GM21381 (cell line): ENCODE measurements at regions not wholly inside any gene's neighbourhood (a gene's known extent, or its start where the extent isn't known, plus 50 kb on each side); places are given as distances from the start of the nearest gene placed in this dataset.
"Not testable (repeated sequence)": the region's sequence is repeated elsewhere in the genome, so short reads cannot be mapped to it uniquely, and the experiment has no call there.

Source experiments
- ATAC-seq: cut with Tn5 transposase; IDR thresholded peaks from one replicate; pipeline ENCODE4 v1.9.1; 2021; ENCODE audit warnings: mild to moderate bottlenecking, moderate library complexity; ENCODE audit not compliant: unreplicated experiment

DNA sequence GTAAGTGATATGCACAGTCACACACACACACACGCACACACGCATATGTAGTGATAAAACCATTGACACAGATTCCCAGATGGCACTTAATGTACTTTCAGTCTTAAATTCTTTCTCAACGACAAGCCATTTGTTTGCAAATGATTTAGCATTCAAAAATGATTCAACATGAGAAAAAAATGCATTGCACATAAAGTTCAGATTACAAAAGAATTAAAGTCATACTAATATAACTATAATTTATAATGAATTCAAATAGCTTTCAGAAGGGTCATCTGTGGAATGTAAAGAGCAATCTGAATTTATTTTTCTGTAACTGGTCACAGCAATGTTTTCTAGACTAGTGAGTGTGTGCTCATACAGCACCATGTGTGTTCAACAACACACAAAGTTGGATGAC, 521.6 kb upstream of the ZNF337 start:
- no peak for ATAC-seq

DNA sequence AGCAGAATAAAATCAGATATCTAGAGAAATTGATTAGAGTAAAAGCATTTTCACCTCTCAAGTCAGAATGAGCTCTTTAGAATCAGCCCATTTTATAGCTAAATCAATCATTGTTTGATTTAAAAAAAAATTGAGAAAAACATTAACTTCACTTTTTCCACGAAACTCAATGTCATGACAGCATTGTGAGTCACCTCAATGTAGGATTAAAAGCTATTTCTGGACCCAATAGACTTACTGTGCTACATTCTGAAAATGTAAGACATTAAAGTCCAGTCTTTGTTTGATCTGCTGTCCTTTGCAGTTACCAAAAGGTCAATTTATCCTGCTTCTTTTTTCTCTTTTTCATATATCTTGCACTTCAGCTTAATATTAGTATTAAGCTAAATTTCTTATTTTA, 519.4 kb upstream of the ZNF337 start:
- no peak for ATAC-seq

GRCh38 chr20:26214991-26215390, 518.3 kb upstream of the ZNF337 start:
- ATAC-seq = no peak

DNA sequence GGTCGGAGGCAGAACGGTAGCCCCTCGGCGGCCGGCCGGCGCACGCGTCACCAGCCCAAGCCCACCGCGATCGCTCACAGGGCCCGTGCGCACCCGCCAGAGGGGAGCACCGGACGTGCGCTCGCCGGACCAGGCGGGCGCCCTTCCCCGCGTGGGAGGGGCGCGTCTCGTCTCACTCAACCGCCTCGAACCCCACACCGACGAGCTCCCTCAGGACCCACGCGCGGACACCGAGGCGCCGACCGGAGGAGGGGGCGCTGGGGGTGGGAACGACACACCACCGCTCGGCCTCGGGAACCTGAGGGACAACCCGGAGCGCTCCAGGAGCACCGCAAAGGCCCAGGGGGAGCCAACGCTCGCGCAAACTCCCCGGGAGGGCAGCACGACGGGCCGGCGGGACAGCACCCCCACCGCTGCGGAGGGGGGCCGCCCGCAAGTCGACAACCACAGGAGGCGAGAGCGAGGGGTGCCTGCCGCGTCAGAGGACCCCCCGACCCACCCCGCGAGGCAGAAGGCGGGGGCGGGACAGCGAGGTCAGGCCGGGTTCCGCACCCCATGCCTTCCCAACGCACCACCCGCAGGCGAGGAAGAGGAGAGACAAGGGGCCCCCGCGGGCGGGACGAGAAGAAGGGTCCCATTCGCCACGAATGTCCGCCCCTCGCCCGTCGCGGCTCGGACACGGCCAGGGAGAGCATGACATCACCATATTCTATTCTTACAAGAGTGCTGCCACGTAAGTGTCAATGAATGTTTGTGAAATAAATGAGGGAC, 512.7 kb upstream of the ZNF337 start:
- ATAC-seq = no peak

GRCh38 chr20:26208296-26209091, 511.8 kb upstream of the ZNF337 start:
- ATAC-seq = no peak

DNA sequence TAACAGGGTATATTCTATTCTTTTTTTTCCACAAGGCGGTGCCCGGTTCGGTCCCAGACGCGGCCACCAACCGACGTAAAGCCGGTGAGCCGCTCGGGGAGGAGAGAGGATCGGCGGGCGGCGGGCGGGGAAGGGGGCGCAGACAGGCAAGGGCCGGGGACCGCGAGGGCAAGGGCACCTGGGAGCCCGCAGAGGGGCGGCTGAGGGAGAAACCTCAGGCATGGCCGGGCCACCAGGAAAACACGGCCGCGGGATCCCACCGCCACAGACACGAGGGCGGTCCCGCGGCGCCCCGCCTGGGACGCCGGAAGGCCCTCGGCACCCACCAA, 511.3 kb upstream of the ZNF337 start:
- not testable (repeated sequence) for ATAC-seq

DNA sequence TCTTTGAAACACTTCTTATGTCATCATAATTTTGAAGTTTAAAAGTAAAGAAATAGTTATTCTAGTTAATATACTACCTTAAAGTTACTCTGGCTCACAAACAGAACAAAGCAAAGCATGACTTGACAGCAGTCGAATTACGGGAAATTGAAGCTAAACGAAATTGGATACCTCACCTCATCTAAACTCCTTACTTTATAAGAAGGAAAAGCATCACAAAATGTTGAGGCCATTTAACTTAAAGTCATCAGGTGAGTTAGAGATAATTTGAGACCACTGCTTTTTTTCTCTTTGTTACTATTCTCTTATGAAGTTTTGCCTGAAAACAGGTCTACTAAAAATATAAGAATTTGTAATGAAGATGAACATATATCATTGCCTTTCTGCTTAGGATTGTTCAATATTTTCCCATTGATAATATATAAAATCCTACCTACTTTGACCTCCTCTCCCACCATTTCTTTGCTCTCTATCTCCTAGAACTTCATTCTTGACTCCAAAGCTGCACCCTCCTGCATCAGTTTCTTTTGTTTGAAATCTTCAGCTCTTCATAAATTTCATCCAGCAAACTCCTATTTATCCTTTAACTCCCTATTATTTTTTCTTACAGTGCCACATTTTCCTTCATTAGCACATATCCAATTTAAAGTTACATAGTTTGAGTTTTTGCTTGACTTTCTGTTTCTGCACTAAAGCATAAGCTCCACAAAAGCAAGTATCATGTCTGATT, 510.7 kb upstream of the ZNF337 start:
- no peak for ATAC-seq

GRCh38 chr20:26205350-26205749, 508.7 kb upstream of the ZNF337 start:
- no peak for ATAC-seq

GRCh38 chr20:26201026-26201425, 504.4 kb upstream of the ZNF337 start:
- not testable (repeated sequence) for ATAC-seq

DNA sequence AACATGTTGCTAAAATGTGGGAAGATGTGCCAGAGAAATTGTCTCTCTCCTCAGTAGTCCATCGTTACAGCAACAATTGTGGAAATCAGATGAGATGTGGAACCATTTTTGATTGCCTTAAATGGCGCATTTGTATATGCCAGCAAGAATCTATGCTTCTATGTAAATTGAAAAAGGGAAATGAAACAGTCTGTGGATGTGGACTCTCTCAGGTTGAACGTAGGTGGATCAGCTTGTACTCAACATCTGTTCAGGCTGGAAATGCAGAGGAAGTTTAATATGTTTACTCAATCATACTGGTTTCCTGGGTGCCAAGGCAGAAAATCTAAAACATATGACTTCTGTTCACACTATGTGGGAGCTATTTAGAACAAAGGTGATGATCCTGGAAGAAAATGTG, 490.7 kb upstream of the ZNF337 start:
- not testable (repeated sequence) for ATAC-seq

- not testable (repeated sequence) for ATAC-seq
These were observed 487.1 kb upstream of the ZNF337 start for GRCh38 chr20:26183720-26184119.

- not testable (repeated sequence) for ATAC-seq
These were observed 484.7 kb upstream of the ZNF337 start for GRCh38 chr20:26181364-26181763.

DNA sequence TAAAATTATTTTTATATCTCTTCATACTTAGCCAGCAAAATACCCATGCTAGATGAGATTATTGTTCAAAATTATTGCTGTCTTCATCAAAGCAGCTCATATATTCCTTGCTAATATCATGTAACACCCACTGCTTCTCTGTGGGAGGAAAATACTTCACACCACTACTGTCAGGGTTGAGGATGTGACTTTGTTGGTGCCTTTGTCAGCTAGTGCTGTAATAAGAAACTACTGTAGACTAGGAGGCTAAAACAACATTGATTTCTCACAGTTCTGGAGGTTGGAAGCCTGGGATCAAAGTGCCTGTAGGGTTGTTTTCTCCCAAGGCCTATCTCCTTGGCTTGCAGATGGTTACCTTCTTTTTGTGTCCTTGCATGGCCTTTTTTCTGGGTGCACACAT, 475.2 kb upstream of the ZNF337 start:
- not testable (repeated sequence) for ATAC-seq

DNA sequence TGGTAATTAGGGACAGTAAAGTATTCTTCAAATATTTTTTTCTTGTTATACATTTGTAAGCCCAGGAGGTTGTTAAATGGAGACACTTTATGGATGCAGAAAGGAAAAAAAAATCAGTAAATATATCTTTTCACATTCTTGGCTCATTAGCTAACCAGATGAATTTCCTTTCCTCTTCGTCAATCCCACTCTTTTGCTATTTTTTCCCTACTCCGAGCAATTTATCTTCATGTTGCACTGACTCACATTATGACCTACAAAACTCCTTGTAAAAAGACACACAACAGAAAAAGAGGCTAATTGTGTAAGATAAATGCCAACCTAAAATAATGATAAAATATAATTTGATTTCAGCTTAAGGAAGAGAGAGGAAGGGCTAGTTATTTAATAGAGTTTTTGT, 472.9 kb upstream of the ZNF337 start:
- no peak for ATAC-seq

GRCh38 chr20:26167499-26167898, 470.8 kb upstream of the ZNF337 start:
- no peak for ATAC-seq

GRCh38 chr20:26163890-26164289, 467.2 kb upstream of the ZNF337 start:
- ATAC-seq = no peak

DNA sequence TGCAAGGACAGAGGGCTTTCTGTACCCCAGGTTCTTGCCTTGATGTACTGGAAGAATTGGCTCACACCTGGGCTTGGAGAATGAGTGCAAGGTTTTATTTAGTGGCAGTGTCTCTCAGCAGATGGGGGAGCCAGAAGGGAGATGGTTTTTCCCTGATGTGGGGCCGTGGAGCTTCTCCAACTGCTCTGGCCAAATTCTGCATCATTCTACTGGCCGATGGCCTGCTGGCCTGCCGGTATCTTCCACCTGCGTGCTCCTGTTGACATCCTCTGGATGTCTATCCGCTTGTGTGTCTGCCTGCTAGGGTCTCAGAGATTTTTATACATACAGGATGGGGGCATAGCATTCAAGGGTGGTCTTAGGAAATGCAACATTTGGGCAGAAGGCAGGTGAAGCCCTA, 466.5 kb upstream of the ZNF337 start:
- ATAC-seq = not testable (repeated sequence)

DNA sequence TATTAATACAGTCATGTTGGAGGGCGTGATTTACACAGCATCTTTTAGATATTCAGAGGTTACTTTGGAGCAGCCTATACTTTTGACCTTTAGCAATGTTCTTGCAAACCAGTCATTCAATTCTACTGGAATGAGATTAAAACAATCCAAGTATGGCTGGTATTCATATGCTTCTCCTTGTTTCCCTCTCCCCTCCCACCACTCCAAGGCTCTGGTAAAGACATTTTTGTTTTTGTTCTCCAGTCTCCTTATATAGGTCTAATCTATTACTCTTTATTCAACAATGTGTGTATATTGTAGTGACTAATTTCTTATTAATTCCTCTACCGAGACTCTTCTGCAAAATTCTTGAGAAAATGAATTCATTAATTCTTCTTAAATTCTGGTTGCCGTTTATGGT, 465.1 kb upstream of the ZNF337 start:
- not testable (repeated sequence) for ATAC-seq

DNA sequence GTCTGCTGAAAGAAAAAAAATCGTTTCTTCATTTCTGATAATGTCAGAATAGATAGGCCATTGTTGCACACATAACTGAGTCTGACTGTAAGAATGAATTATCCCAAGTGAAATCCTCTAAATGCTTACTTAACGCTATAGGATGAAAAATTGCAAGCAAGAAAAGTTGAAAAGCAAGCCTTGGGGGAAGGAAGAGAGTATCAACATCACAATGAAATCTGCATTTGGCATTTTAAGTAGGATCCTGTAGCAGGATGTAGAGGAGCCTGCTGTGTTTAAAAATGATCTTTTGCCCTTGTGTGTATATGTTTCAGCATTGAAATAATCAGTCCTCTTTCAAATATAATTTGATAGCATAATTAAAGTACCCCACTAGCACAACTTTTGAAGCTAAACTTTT, 464.3 kb upstream of the ZNF337 start:
- not testable (repeated sequence) for ATAC-seq

DNA sequence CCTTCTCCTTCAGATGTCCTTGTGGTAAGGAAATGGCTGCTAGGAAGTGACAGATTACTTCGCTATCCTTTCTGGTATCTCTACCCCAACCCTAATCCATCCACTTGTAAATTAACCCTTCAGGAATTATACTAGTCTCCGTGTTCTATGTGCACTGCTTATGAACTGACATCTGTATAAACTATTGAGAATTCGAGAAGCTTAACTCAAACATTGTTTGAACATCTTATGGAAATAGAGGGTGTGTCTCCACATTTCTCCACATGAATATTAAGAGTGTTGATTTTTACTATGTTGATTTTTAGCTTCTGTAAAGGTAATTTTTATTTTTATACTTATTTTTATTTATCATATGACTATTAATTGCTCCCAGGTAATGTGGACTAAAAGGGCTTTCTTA, 457.6 kb upstream of the ZNF337 start:
- ATAC-seq = no peak

GRCh38 chr20:26135325-26136110, 438.9 kb upstream of the ZNF337 start:
- no peak for ATAC-seq
